ENCODE measurements at regions not wholly inside any gene's neighbourhood (a gene's known extent, or its start where the extent isn't known, plus 50 kb on each side); places are given as distances from the start of the nearest gene placed in this dataset.

- H3K27ac ChIP-seq, result no peak overlapping the region
- H3K4me3 ChIP-seq, result no peak overlapping the region
- peaks cover 7% of the 10 kb centered on the region for H3K4me1 ChIP-seq (ENCODE audit: low read depth)
- no peak for DNase-seq (ENCODE audit: low read depth in 1 of 2, low spot score in 1 of 2)
- H3K27me3 ChIP-seq, result no peaks in the 10 kb centered on the region
- no peaks in the 10 kb centered on the region for H3K9me3 ChIP-seq (ENCODE audit: low read depth)
- TF ChIP-seq CTCF (IDR thresholded peaks at IDR 0.05; ENCODE audit: low read depth, low read length), result no peak
- no peaks in the 10 kb centered on the region for H3K36me3 ChIP-seq
These were observed 447.0 kb upstream of the ID2 start for GRCh38 chr2:8234757-8235374.

GRCh38 chr2:8235419-8235818 is 446.4 kb upstream of the ID2 start:
- Histone ChIP-seq H3K9me3 (ENCODE audit: low read depth) (no peaks in the 10 kb centered on the region), H3K27ac (no peak overlapping the region), H3K27me3 (no peaks in the 10 kb centered on the region), H3K4me1 (ENCODE audit: low read depth) (peaks cover 7% of the 10 kb centered on the region), H3K36me3 (no peaks in the 10 kb centered on the region), H3K4me3 (no peak overlapping the region)
- no peak for DNase-seq (ENCODE audit: low read depth in 1 of 2, low spot score in 1 of 2)
- TF ChIP-seq CTCF (IDR thresholded peaks at IDR 0.05; ENCODE audit: low read depth, low read length), result no peak

- no peaks in the 10 kb centered on the region for H3K36me3 ChIP-seq
- no peak for TF ChIP-seq CTCF (IDR thresholded peaks at IDR 0.05; ENCODE audit: low read depth, low read length)
- DNase-seq (ENCODE audit: low read depth in 1 of 2, low spot score in 1 of 2), result no peak
- no peak overlapping the region for H3K27ac ChIP-seq
- H3K4me3 ChIP-seq, result no peak overlapping the region
- H3K4me1 ChIP-seq (ENCODE audit: low read depth), result peaks cover 7% of the 10 kb centered on the region
- H3K9me3 ChIP-seq (ENCODE audit: low read depth), result no peaks in the 10 kb centered on the region
- H3K27me3 ChIP-seq, result no peaks in the 10 kb centered on the region
These were observed 445.5 kb upstream of the ID2 start for GRCh38 chr2:8236391-8236790.

- no peak for DNase-seq (ENCODE audit: low read depth in 1 of 2, low spot score in 1 of 2)
- Histone ChIP-seq H3K27ac (no peak overlapping the region), H3K4me1 (ENCODE audit: low read depth) (peaks cover 7% of the 10 kb centered on the region), H3K36me3 (no peaks in the 10 kb centered on the region), H3K27me3 (no peaks in the 10 kb centered on the region), H3K4me3 (no peak overlapping the region), H3K9me3 (ENCODE audit: low read depth) (no peaks in the 10 kb centered on the region)
- TF ChIP-seq CTCF (IDR thresholded peaks at IDR 0.05; ENCODE audit: low read depth, low read length), result no peak
These were observed 443.2 kb upstream of the ID2 start for GRCh38 chr2:8238521-8239230.

- no peaks in the 10 kb centered on the region for H3K9me3 ChIP-seq (ENCODE audit: low read depth)
- H3K36me3 ChIP-seq, result no peaks in the 10 kb centered on the region
- H3K27ac ChIP-seq, result no peak overlapping the region
- H3K4me3 ChIP-seq, result no peak overlapping the region
- peaks cover 3% of the 10 kb centered on the region for H3K4me1 ChIP-seq (ENCODE audit: low read depth)
- no peak for TF ChIP-seq CTCF (IDR thresholded peaks at IDR 0.05; ENCODE audit: low read depth, low read length)
- DNase-seq (ENCODE audit: low read depth in 1 of 2, low spot score in 1 of 2), result no peak
- H3K27me3 ChIP-seq, result no peaks in the 10 kb centered on the region
These were observed 442.2 kb upstream of the ID2 start for GRCh38 chr2:8239531-8240088.
